Fibroblast of pulmonary artery (primary cell): ENCODE measurements at regions not wholly inside any gene's neighbourhood (a gene's known extent, or its start where the extent isn't known, plus 50 kb on each side); places are given as distances from the start of the nearest gene placed in this dataset.

Experiments used
- DNase-seq: peaks from one replicate; pipeline ENCODE4 v3.0.0-alpha.2; 2010; ENCODE audit warnings: low read depth
- H3K4me3 ChIP-seq: replicated peaks from 2 replicates; pipeline ENCODE4 v1.5.1; 2011; ENCODE audit warnings: low read depth, mild to moderate bottlenecking, control low read depth, low read length, moderate library complexity
- CTCF ChIP-seq: IDR thresholded peaks from 2 replicates; pipeline ENCODE4 v1.5.1; 2011; ENCODE audit warnings: mild to moderate bottlenecking, control low read depth, low read length, inconsistent platforms; ENCODE audit errors: missing control alignments

- H3K4me3 ChIP-seq = no peak overlapping the region
- DNase-seq = no peak
- TF ChIP-seq CTCF = no peak
Observed at GRCh38 chr19:30978639-30979038, 370.6 kb downstream of the TSHZ3 start.

- DNase-seq = no peak
- no peak for TF ChIP-seq CTCF
- H3K4me3 ChIP-seq = no peak overlapping the region
Observed at GRCh38 chr19:30969591-30969990, 379.6 kb downstream of the TSHZ3 start.

- no peak overlapping the region for H3K4me3 ChIP-seq
- no peak for DNase-seq
- TF ChIP-seq CTCF = no peak
Observed at GRCh38 chr19:30968841-30969399, 380.3 kb downstream of the TSHZ3 start.

GRCh38 chr19:30968210-30968609 lies 381.0 kb downstream of the TSHZ3 start:
- H3K4me3 ChIP-seq = no peak overlapping the region
- TF ChIP-seq CTCF = no peak
- DNase-seq = no peak

GRCh38 chr19:30966486-30966885 lies 382.8 kb downstream of the TSHZ3 start:
- no peak for DNase-seq
- no peak for TF ChIP-seq CTCF
- H3K4me3 ChIP-seq = no peak overlapping the region

GRCh38 chr19:30959011-30959410 lies 390.2 kb downstream of the TSHZ3 start:
- DNase-seq = no peak
- TF ChIP-seq CTCF = no peak
- H3K4me3 ChIP-seq = no peak overlapping the region
